ENCODE measurements at regions not wholly inside any gene's neighbourhood (a gene's known extent, or its start where the extent isn't known, plus 50 kb on each side); places are given as distances from the start of the nearest gene placed in this dataset.

- TF ChIP-seq EZH2 (IDR thresholded peaks at IDR 0.05; ENCODE audit: borderline replicate concordance, low read length): no peak
- TF ChIP-seq, protein P1, sequence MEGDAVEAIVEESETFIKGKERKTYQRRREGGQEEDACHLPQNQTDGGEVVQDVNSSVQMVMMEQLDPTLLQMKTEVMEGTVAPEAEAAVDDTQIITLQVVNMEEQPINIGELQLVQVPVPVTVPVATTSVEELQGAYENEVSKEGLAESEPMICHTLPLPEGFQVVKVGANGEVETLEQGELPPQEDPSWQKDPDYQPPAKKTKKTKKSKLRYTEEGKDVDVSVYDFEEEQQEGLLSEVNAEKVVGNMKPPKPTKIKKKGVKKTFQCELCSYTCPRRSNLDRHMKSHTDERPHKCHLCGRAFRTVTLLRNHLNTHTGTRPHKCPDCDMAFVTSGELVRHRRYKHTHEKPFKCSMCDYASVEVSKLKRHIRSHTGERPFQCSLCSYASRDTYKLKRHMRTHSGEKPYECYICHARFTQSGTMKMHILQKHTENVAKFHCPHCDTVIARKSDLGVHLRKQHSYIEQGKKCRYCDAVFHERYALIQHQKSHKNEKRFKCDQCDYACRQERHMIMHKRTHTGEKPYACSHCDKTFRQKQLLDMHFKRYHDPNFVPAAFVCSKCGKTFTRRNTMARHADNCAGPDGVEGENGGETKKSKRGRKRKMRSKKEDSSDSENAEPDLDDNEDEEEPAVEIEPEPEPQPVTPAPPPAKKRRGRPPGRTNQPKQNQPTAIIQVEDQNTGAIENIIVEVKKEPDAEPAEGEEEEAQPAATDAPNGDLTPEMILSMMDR (conservative IDR thresholded peaks at IDR 0.05 in 1 of 2, IDR thresholded peaks at IDR 0.05 in 1 of 2; ENCODE audit: extremely low read depth in 1 of 2, insufficient read depth in 1 of 2, low read depth in 1 of 2, low read length in 2 of 2): no peak
Measured at GRCh38 chr1:87888446-87888845, 559.8 kb downstream of the LMO4 start.
